ENCODE measurements at regions not wholly inside any gene's neighbourhood (a gene's known extent, or its start where the extent isn't known, plus 50 kb on each side); places are given as distances from the start of the nearest gene placed in this dataset.
"Not testable (repeated sequence)": the region's sequence is repeated elsewhere in the genome, so short reads cannot be mapped to it uniquely, and the experiment has no call there.

- Histone ChIP-seq H3K27me3 (ENCODE audit: control insufficient read depth, insufficient read depth, low read length) (no peaks in the 10 kb centered on the region), H3K9me3 (ENCODE audit: control insufficient read depth, insufficient read depth, low read length) (no peaks in the 10 kb centered on the region), H3K4me3 (ENCODE audit: low read depth, low read length) (no peak overlapping the region), H3K27ac (ENCODE audit: low read depth, low read length) (no peak overlapping the region)
- no peak for DNase-seq (ENCODE audit: low read depth, low spot score)
- POLR2A ChIA-PET: no interaction called here
- no peak for TF ChIP-seq CTCF (IDR thresholded peaks at IDR 0.05; ENCODE audit: low read depth, low read length)
- CTCF ChIA-PET: no interaction called here
Measured at GRCh38 chr21:15449556-15449955, 280.2 kb upstream of the USP25 start.

GRCh38 chr21:15453261-15453660, 276.5 kb upstream of the USP25 start:
- POLR2A ChIA-PET: no interaction called here
- Histone ChIP-seq H3K9me3 (ENCODE audit: control insufficient read depth, insufficient read depth, low read length) (no peaks in the 10 kb centered on the region), H3K27ac (ENCODE audit: low read depth, low read length) (no peak overlapping the region), H3K27me3 (ENCODE audit: control insufficient read depth, insufficient read depth, low read length) (no peaks in the 10 kb centered on the region), H3K4me3 (ENCODE audit: low read depth, low read length) (no peak overlapping the region)
- TF ChIP-seq CTCF (IDR thresholded peaks at IDR 0.05; ENCODE audit: low read depth, low read length): no peak
- DNase-seq (ENCODE audit: low read depth, low spot score): no peak
- CTCF ChIA-PET: no interaction called here

GRCh38 chr21:15453785-15454184, 276.0 kb upstream of the USP25 start:
- DNase-seq (ENCODE audit: low read depth, low spot score); H3K27me3 ChIP-seq (ENCODE audit: control insufficient read depth, insufficient read depth, low read length); POLR2A ChIA-PET; H3K27ac ChIP-seq (ENCODE audit: low read depth, low read length); H3K9me3 ChIP-seq (ENCODE audit: control insufficient read depth, insufficient read depth, low read length); H3K4me3 ChIP-seq (ENCODE audit: low read depth, low read length); CTCF ChIA-PET: not testable (repeated sequence)

- H3K27me3 ChIP-seq (ENCODE audit: control insufficient read depth, insufficient read depth, low read length); DNase-seq (ENCODE audit: low read depth, low spot score); H3K27ac ChIP-seq (ENCODE audit: low read depth, low read length); H3K4me3 ChIP-seq (ENCODE audit: low read depth, low read length); CTCF ChIA-PET; H3K9me3 ChIP-seq (ENCODE audit: control insufficient read depth, insufficient read depth, low read length); POLR2A ChIA-PET: not testable (repeated sequence)
Measured at GRCh38 chr21:15454931-15455330, 274.9 kb upstream of the USP25 start.

GRCh38 chr21:15455819-15456462, 273.8 kb upstream of the USP25 start:
- POLR2A ChIA-PET: no interaction called here
- Histone ChIP-seq H3K27ac (ENCODE audit: low read depth, low read length) (no peak overlapping the region), H3K27me3 (ENCODE audit: control insufficient read depth, insufficient read depth, low read length) (no peaks in the 10 kb centered on the region), H3K9me3 (ENCODE audit: control insufficient read depth, insufficient read depth, low read length) (no peaks in the 10 kb centered on the region), H3K4me3 (ENCODE audit: low read depth, low read length) (no peak overlapping the region)
- CTCF ChIA-PET: no interaction called here
- no peak for TF ChIP-seq CTCF (IDR thresholded peaks at IDR 0.05; ENCODE audit: low read depth, low read length)
- DNase-seq (ENCODE audit: low read depth, low spot score): no peak

GRCh38 chr21:15457965-15458364, 271.8 kb upstream of the USP25 start:
- no peak for TF ChIP-seq CTCF (IDR thresholded peaks at IDR 0.05; ENCODE audit: low read depth, low read length)
- ChIA-PET POLR2A (no interaction called here), CTCF (no interaction called here)
- no peak overlapping the region for H3K4me3 ChIP-seq (ENCODE audit: low read depth, low read length)
- no peak for DNase-seq (ENCODE audit: low read depth, low spot score)
- no peak overlapping the region for H3K27ac ChIP-seq (ENCODE audit: low read depth, low read length)
- H3K9me3 ChIP-seq (ENCODE audit: control insufficient read depth, insufficient read depth, low read length): no peaks in the 10 kb centered on the region
- no peaks in the 10 kb centered on the region for H3K27me3 ChIP-seq (ENCODE audit: control insufficient read depth, insufficient read depth, low read length)
